Breast epithelium (tissue), 3 donors: ENCODE measurements at regions not wholly inside any gene's neighbourhood (a gene's known extent, or its start where the extent isn't known, plus 50 kb on each side); places are given as distances from the start of the nearest gene placed in this dataset.

Experiments
- CTCF ChIP-seq, 3 donors: fragments of 450-650 bp; IDR thresholded peaks; one replicate each; pipeline ENCODE4 v1.5.1; 2016 to 2017; ENCODE audit warnings: antibody characterized with exemption in 3 of 3, mild to moderate bottlenecking in 3 of 3, moderate library complexity in 3 of 3
- POLR2A ChIP-seq: fragments of 450-650 bp; IDR thresholded peaks from one replicate; pipeline ENCODE4 v1.6.1; 2016; ENCODE audit warnings: antibody characterized with exemption, mild to moderate bottlenecking, moderate library complexity
- POLR2AphosphoS5 ChIP-seq, 3 donors: sonication (generic); formaldehyde crosslinking; IDR thresholded peaks; one replicate each; pipeline ENCODE4 v1.6.1; 2017; ENCODE audit warnings: antibody characterized with exemption in 3 of 3

- no peak for TF ChIP-seq CTCF (IDR thresholded peaks at IDR 0.05)
- no peak for TF ChIP-seq POLR2A
- no peak for TF ChIP-seq POLR2AphosphoS5 (IDR thresholded peaks at IDR 0.05)
Observed at GRCh38 chr1:34606504-34606903, 148.3 kb upstream of the GJB5 start.
